GM21619 (cell line): ENCODE measurements at regions not wholly inside any gene's neighbourhood (a gene's known extent, or its start where the extent isn't known, plus 50 kb on each side); places are given as distances from the start of the nearest gene placed in this dataset.

Experiments
- ATAC-seq: cut with Tn5 transposase; IDR thresholded peaks from one replicate; pipeline ENCODE4 v1.9.1; 2021; ENCODE audit not compliant: unreplicated experiment

DNA sequence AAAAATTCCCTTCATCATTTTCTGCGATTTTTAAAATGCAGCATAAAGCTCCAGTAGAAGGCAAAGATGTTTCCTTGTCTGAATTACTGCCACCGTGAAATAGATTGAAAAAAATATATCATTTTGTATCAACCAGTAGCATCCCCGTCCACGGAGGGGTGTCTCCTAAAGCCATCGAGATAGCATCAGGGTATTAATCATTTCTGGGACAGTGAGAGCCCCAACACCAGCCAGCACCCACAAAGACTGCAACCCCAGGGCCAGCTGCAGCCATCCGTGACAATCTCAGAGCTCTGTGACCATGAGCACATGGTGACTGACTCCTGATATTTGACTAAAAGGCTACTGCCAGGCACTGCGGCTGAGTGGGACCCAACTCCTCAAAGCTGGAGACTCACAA is 64.1 kb upstream of the SIX3 start:
- ATAC-seq = no peak

DNA sequence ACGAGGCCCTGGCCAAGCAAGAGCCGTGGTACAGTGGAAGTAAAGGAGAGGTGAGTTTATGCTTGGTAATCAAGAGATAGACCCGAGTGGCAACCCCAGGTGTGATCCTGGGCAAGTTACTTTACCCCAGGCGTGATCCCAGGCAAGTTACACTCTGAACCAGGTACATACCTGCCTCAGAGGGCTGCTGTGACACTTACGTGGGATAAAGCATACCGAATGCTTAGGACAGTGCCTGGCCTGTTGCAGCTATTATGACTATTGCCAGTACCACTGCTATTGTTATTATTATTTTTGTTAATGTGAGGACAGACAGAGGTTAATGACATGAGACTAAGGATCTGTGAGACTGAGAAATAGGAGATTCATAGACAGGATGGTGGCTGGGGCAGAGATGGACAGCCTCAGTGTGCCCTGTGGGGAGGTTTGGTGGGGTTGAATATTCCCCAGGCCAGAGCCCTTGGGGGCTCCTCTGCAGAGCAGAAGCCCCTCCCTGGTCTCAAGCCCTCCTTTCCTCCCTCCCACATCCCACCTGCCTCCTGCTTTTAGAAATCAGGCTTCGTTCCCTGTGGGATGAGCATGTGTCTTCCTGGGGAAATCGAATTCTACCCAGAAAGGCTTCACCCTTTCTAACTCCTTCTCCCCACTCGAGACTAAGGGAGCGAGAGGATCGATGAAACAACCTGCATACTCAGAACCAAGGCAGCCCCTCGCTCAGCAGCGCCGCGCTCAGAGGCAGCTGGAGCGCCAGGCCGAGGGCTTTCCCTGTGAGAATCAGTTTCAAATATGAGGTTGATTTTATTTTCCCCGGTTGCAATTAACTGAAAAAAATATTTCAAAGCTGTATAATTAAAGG is 62.0 kb upstream of the SIX3 start:
- ATAC-seq = no peak

DNA sequence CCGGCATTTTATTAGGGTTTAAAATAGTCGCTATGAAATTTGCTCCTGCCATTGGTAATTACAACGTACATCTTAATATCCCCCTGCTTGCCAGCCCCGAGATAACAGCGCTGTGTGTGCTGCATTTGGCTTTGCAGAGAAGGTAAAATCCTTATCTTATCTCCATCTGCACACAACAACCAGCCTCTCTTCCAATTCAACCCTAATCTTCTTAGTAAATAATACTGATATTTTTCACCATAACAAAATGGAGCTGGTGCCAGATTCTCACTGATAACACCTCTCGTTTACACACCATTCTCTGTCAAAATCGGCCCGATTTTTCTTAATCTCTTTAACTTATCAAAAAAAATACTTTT is 61.4 kb upstream of the SIX3 start:
- ATAC-seq = no peak

DNA sequence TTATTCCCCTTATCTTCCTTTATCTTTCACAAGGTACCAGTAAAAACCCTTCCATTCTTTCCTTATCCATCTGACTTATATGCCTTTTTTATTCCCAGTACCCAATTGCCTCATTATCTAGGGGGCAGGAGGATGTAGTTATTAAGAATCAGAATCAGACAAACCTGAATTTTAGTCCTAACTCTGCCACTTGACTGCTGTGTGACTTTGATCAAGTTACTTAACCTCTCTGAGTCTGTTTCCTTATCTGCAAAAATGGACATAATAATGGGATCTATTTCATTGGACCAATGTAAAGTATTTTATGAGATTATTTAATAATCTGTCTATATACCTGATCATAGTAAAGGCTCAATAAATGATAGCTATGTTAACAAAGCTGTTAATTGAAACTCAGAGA is 59.6 kb upstream of the SIX3 start:
- ATAC-seq = no peak

DNA sequence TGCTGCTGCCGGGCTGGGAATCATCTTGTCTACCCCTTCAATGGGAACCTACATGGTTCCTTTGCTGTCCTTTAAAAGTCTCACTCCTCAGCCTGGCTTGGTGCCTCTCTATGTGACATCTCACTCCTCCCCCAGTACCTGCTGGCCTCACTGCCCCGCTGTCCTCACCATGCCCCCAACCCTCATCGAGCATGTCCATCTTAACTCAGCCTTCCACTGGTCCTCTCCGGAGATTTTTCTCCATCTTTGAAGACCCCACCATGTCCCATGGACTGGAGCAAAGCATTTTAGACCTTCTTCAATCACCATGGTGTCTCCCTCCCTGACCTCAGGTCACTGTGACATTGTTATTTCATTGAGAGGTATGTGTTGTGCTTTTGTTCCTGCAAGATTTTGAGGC is 58.1 kb upstream of the SIX3 start:
- no peak for ATAC-seq

DNA sequence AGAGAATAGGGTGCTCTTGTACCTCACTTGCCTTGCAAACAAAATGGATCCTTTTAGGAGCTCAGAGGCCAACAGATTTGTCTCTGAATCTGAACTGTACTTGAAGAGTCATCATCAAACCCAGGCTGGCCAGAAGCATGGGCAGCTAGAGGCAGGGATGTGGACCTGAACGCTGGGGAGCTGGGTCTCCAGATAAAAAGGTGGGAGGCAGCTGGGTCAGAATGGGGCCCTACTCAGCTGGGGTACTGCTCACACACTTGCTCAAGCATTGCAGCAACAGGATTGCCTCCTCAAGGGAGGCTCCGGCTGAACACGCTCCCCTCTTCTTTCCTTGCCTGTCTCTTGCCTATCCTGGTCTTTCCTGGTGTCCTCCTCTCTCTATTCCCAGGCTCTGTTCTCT is 57.3 kb upstream of the SIX3 start:
- no peak for ATAC-seq

DNA sequence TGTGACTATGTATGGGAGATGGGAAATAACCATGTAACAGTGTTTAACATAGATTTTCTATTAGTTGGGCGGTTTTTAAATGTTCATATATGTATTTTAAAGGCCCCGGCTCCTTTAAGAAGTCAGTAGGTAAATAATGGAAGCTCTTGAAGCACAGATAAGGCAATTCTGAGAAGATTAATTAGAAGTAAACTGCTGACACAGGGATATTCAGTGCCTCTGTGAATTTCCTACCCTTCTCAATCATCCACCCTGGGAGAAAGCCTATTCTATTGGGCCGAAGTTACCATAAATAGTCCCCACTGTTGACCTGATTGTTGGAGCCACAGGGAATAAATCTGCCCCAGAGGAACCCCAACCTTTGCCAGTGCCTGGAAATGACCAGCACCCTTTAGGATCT is 56.8 kb upstream of the SIX3 start:
- ATAC-seq = no peak

DNA sequence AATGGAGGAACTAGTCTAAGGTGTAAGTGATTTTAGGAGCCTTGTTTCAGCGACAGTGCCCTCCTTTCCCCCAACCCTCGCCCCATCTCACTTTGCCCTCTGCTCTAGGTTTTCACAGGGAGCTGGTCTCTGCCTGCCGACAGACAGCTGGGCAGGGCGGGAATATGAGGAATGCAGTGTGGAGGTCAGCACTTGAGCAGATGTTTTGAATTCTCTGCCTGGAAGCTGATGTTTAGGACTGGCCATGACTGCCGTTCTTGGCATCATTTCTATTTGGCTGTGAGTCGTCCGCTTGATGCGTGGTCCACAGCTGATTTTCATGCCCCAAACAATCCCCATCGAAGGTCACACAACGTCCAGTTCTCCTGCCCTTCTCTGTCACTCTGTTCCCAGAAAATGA is 55.1 kb upstream of the SIX3 start:
- no peak for ATAC-seq

DNA sequence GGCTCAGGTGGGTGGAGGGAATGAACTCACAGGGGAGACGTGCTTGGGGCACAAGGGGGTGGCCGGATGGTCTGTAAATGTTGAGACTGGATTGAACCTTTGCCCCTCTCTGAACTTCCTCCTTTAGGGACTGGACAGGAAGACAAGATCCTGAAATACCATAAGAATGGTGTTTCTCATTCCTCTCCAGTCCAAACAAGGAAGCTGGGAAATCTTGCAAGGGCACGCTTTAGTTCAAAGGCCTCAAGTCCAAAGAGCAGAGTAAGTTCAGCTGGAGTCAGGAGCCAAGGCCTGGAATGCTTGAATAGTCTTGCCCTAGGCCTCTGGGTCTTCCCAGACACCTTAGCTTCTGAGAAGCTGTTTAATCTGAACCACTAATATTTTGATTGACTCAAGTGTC is 52.4 kb upstream of the SIX3 start:
- no peak for ATAC-seq
